SK-N-MC (cell line): ENCODE measurements at regions not wholly inside any gene's neighbourhood (a gene's known extent, or its start where the extent isn't known, plus 50 kb on each side); places are given as distances from the start of the nearest gene placed in this dataset.
"Not testable (repeated sequence)": the region's sequence is repeated elsewhere in the genome, so short reads cannot be mapped to it uniquely, and the experiment has no call there.

ENCODE experiments used
- DNase-seq: peaks from one replicate; pipeline ENCODE4 v3.0.0-alpha.2; 2011; ENCODE audit warnings: low read depth, low spot score
- H3K27ac ChIP-seq: fragments of 200-600 bp; sonication (generic); 2 replicates; pipeline ENCODE4 v1.5.1; 2016; ENCODE audit warnings: mixed run types
- H3K36me3 ChIP-seq: fragments of 200-600 bp; sonication (generic); 2 replicates; pipeline ENCODE4 v1.6.1; 2017; ENCODE audit warnings: antibody characterized with exemption, low read length, mixed read lengths; ENCODE audit not compliant: insufficient read depth
- H3K4me3 ChIP-seq: fragments of 200-600 bp; sonication (generic); 2 replicates; pipeline ENCODE4 v1.5.1; 2016
- H3K9ac ChIP-seq: fragments of 200-600 bp; sonication (generic); 2 replicates; pipeline ENCODE4 v1.8.0; 2017; ENCODE audit warnings: mixed run types, mixed read lengths; ENCODE audit not compliant: insufficient read length
- H3K9me3 ChIP-seq: fragments of 200-600 bp; sonication (generic); 2 replicates; pipeline ENCODE4 v1.6.1; 2017; ENCODE audit warnings: low read depth, mild to moderate bottlenecking, antibody characterized with exemption, low read length, moderate library complexity, mixed read lengths
- EZH2 ChIP-seq: fragments of 200-600 bp; sonication (generic); IDR thresholded peaks from one replicate; pipeline ENCODE4 v1.6.1; 2017; ENCODE audit warnings: antibody characterized with exemption
- FOXP2 ChIP-seq: optimal IDR thresholded peaks from 2 replicates; pipeline ENCODE3; 2011; ENCODE audit warnings: mild to moderate bottlenecking, moderate library complexity; ENCODE audit not compliant: insufficient read depth; ENCODE audit errors: extremely low read length, control extremely low read depth
- POLR2AphosphoS5 ChIP-seq: IDR thresholded peaks from 2 replicates; pipeline ENCODE4 v1.6.1; 2012; ENCODE audit warnings: mild to moderate bottlenecking, low read depth, low read length, borderline replicate concordance

DNA sequence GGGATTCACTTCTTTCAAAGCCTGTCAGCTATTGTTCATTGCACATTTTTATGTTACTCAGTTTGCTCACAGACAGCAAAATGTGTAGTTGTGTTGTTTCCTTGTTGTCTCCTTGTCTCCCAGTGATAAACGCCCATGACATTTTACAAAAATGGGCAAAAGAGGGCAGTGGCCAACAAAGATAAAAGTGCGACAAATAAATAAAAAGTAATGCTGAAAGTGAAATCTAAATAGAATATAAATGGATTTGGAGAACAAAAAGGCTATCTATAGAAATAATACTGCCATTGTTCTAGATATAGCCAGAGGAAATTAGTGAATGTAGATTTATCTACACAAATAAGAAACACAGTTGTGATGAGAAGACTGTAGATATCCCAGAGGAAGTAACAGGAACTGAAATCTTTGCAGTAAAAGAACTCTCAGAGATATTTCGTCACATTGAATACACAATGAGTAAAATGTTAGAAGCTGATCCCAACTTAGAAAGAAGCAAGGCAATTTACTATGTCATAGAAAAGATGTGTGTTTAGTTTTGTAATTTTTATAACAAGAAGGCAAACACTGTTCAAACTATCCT, 1186.2 kb upstream of the FAM98A start:
- no peak for TF ChIP-seq EZH2
- no peak for TF ChIP-seq POLR2AphosphoS5
- no peak for TF ChIP-seq FOXP2
- H3K9me3 ChIP-seq, result no peaks in the 10 kb centered on the region
- no peak overlapping the region for H3K27ac ChIP-seq
- H3K4me3 ChIP-seq, result no peak overlapping the region
- no peak for DNase-seq
- no peaks in the 10 kb centered on the region for H3K36me3 ChIP-seq
- H3K9ac ChIP-seq, result no peak overlapping the region

DNA sequence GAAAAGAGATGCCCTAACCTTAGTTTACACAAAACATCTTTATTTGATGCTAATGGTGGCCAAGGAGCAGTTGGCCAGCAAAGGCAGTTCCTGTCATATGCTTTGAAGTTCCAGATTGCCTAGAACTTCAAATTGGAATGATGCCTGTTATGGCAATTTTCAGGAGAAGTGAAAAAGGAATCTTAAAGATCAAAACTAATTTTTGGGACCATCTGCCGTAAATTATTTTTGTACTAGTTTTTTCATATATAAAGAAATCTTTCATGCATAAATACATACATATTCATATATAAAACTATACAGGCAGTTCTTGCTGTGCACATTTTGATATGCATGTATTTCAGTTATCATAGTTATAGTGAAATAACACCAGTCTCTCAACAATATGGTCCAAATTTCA, 1185.6 kb upstream of the FAM98A start:
- Histone ChIP-seq H3K27ac (no peak overlapping the region), H3K9me3 (no peaks in the 10 kb centered on the region), H3K36me3 (no peaks in the 10 kb centered on the region), H3K9ac (no peak overlapping the region), H3K4me3 (no peak overlapping the region)
- no peak for DNase-seq
- TF ChIP-seq EZH2 (no peak), POLR2AphosphoS5 (no peak), FOXP2 (no peak)

- H3K9me3 ChIP-seq, DNase-seq, H3K27ac ChIP-seq, H3K36me3 ChIP-seq, H3K4me3 ChIP-seq, H3K9ac ChIP-seq: not testable (repeated sequence)
Observed at GRCh38 chr2:34750742-34751141, 1151.6 kb upstream of the FAM98A start.

DNA sequence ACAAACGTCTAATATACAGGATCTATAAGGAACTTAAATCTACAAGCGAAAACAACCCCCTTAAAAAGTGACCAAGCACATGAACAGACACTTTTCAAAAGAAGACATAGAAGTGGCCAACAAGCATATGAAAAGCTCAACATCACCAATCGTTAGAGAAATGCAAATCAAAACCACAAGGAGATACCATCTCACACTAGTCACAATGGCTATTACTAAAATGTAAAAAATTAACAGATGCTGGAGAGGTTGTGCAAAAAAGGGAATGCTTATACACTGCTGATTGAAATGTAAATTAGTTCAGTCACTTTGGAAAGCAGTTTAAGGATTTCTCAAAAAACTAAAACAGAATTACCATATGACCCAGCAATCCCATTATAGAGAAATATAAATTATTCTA, 1148.5 kb upstream of the FAM98A start:
- Histone ChIP-seq H3K36me3 (no peaks in the 10 kb centered on the region), H3K4me3 (no peak overlapping the region), H3K27ac (no peak overlapping the region), H3K9ac (no peak overlapping the region), H3K9me3 (no peaks in the 10 kb centered on the region)
- no peak for DNase-seq
- TF ChIP-seq EZH2, result no peak
- TF ChIP-seq FOXP2, result no peak
- TF ChIP-seq POLR2AphosphoS5, result no peak

- Histone ChIP-seq H3K27ac (no peak overlapping the region), H3K9ac (no peak overlapping the region), H3K4me3 (no peak overlapping the region), H3K9me3 (no peaks in the 10 kb centered on the region), H3K36me3 (no peaks in the 10 kb centered on the region)
- TF ChIP-seq EZH2 (no peak), POLR2AphosphoS5 (no peak), FOXP2 (no peak)
- no peak for DNase-seq
Observed at GRCh38 chr2:34738691-34739090, 1139.6 kb upstream of the FAM98A start.

GRCh38 chr2:34737146-34737545, 1138.0 kb upstream of the FAM98A start:
- H3K9me3 ChIP-seq, result no peaks in the 10 kb centered on the region
- H3K27ac ChIP-seq, result no peak overlapping the region
- DNase-seq, result no peak
- H3K9ac ChIP-seq, result no peak overlapping the region
- no peak overlapping the region for H3K4me3 ChIP-seq
- no peaks in the 10 kb centered on the region for H3K36me3 ChIP-seq
- TF ChIP-seq EZH2 (no peak), FOXP2 (no peak), POLR2AphosphoS5 (no peak)

DNA sequence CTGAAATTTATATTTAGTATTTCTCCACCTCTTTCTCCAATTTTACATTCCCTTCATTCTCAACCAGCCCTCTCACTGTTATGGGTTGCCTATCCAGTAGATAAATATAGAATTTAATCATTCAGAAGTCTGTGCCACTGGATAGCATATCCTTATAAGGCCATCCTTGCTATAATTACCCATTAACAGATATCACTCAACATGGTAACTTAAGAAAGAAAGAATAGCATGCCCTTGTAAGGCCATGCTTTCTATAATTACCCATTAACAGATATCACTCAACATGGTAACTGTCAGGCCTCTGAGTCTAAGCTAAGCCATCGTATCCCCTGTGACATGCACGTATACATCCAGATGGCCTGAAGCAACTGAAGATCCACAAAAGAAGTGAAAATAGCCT, 1137.4 kb upstream of the FAM98A start:
- no peak for TF ChIP-seq EZH2
- TF ChIP-seq POLR2AphosphoS5, result no peak
- no peak for TF ChIP-seq FOXP2
- no peaks in the 10 kb centered on the region for H3K36me3 ChIP-seq
- no peaks in the 10 kb centered on the region for H3K9me3 ChIP-seq
- no peak overlapping the region for H3K9ac ChIP-seq
- no peak overlapping the region for H3K4me3 ChIP-seq
- no peak overlapping the region for H3K27ac ChIP-seq
- DNase-seq, result no peak

- no peaks in the 10 kb centered on the region for H3K9me3 ChIP-seq
- no peak overlapping the region for H3K27ac ChIP-seq
- no peaks in the 10 kb centered on the region for H3K36me3 ChIP-seq
- H3K4me3 ChIP-seq, result no peak overlapping the region
- no peak for DNase-seq
- TF ChIP-seq POLR2AphosphoS5 (no peak), EZH2 (no peak), FOXP2 (no peak)
- H3K9ac ChIP-seq, result no peak overlapping the region
Observed at GRCh38 chr2:34734662-34735061, 1135.6 kb upstream of the FAM98A start.

DNA sequence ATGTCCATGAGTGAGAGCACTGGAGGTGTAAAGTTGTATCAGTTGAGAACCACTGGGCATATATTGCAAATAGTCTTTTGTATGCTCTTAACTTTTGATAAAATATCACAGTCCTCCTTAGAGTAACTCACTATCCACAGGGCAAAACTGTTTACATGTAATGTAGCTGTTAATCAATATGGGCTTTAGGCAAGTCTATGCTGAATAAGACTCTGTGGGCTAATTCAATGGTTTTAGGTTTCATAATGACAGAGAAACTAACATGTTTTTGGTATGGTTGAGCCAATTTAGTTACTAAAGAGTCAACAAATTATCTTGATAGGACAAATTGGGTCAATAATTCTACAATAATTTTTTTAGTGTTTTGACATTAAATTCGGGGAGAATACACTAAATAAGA, 1134.9 kb upstream of the FAM98A start:
- no peak overlapping the region for H3K4me3 ChIP-seq
- H3K36me3 ChIP-seq, result no peaks in the 10 kb centered on the region
- no peak overlapping the region for H3K27ac ChIP-seq
- no peak for TF ChIP-seq EZH2
- TF ChIP-seq POLR2AphosphoS5, result no peak
- no peak for TF ChIP-seq FOXP2
- DNase-seq, result no peak
- H3K9ac ChIP-seq, result no peak overlapping the region
- no peaks in the 10 kb centered on the region for H3K9me3 ChIP-seq

DNA sequence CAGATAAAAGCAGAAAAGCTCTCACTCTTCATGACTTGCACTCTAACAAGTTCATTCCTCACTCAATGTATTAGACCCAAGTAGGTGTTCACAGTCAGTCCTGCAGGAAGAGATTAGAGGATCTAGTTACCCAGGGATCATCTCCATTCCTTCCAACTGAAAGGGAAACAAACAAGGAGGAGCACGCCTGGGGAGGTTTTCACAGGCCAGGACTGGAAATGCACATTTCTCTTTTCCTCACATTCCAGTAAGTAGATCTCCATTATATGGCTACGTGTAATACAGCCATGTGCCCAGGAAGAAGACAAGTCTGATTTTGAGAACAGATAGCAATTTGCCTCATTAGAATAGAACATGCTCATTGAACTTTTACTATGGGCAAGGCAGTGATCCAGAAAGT, 1132.2 kb upstream of the FAM98A start:
- Histone ChIP-seq H3K9me3 (no peaks in the 10 kb centered on the region), H3K4me3 (no peak overlapping the region), H3K36me3 (no peaks in the 10 kb centered on the region), H3K27ac (no peak overlapping the region), H3K9ac (no peak overlapping the region)
- no peak for DNase-seq
- no peak for TF ChIP-seq FOXP2
